GM23248 (cell line): ENCODE measurements at regions not wholly inside any gene's neighbourhood (a gene's known extent, or its start where the extent isn't known, plus 50 kb on each side); places are given as distances from the start of the nearest gene placed in this dataset.

Experiments used
- DNase-seq: peaks from one replicate; pipeline ENCODE4 v3.0.0-alpha.2; 2015
- H2AFZ ChIP-seq: fragments of 200-600 bp; sonication (generic); 2 replicates; pipeline ENCODE4 v1.6.1; 2016; ENCODE audit warnings: antibody characterized with exemption
- H3F3A ChIP-seq: fragments of 200-600 bp; sonication (generic); 2 replicates; pipeline ENCODE4 v1.6.1; 2016; ENCODE audit warnings: mild to moderate bottlenecking, antibody characterized with exemption, mixed run types; ENCODE audit not compliant: insufficient read depth
- H3K27ac ChIP-seq: fragments of 200-600 bp; sonication (generic); 2 replicates; pipeline ENCODE4 v1.5.1; 2016; ENCODE audit warnings: mild to moderate bottlenecking
- H3K27me3 ChIP-seq: fragments of 200-600 bp; sonication (generic); replicated peaks from 2 replicates; pipeline ENCODE4 v1.6.1; 2016; ENCODE audit warnings: mild to moderate bottlenecking; ENCODE audit not compliant: insufficient read depth
- H3K36me3 ChIP-seq: fragments of 200-600 bp; sonication (generic); 2 replicates; pipeline ENCODE4 v1.6.1; 2016; ENCODE audit warnings: low read depth, mild to moderate bottlenecking
- H3K4me1 ChIP-seq: fragments of 200-600 bp; sonication (generic); 2 replicates; pipeline ENCODE4 v1.6.1; 2016; ENCODE audit warnings: mild to moderate bottlenecking; ENCODE audit not compliant: insufficient read depth
- H3K4me2 ChIP-seq: fragments of 200-600 bp; sonication (generic); one replicate; pipeline ENCODE4 v1.6.1; 2016; ENCODE audit warnings: mild to moderate bottlenecking; ENCODE audit not compliant: unreplicated experiment
- H3K4me3 ChIP-seq: fragments of 200-600 bp; sonication (generic); 2 replicates; pipeline ENCODE4 v1.5.1; 2016; ENCODE audit warnings: mild to moderate bottlenecking
- H3K79me2 ChIP-seq: fragments of 200-600 bp; sonication (generic); 2 replicates; pipeline ENCODE4 v1.6.1; 2016; ENCODE audit warnings: mild to moderate bottlenecking; ENCODE audit not compliant: insufficient read depth
- H3K9ac ChIP-seq: fragments of 200-600 bp; sonication (generic); 2 replicates; pipeline ENCODE4 v1.6.1; 2016; ENCODE audit warnings: mild to moderate bottlenecking
- H3K9me2 ChIP-seq: fragments of 200-600 bp; sonication (generic); 2 replicates; pipeline ENCODE4 v1.6.1; 2016; ENCODE audit warnings: mixed run types, mild to moderate bottlenecking, moderate library complexity; ENCODE audit not compliant: insufficient read depth
- H3K9me3 ChIP-seq: fragments of 200-600 bp; sonication (generic); one replicate; pipeline ENCODE4 v1.6.1; 2017; ENCODE audit warnings: low read depth
- H4K20me1 ChIP-seq: fragments of 200-600 bp; sonication (generic); 2 replicates; pipeline ENCODE4 v1.6.0; 2016; ENCODE audit not compliant: insufficient read depth
- EZH2 ChIP-seq: fragments of 200-600 bp; sonication (generic); IDR thresholded peaks from 2 replicates; pipeline ENCODE4 v1.6.1; 2018; ENCODE audit warnings: antibody characterized with exemption, mild to moderate bottlenecking; ENCODE audit not compliant: insufficient read depth, poor library complexity, severe bottlenecking
- EZH2phosphoT487 ChIP-seq: fragments of 200-600 bp; sonication (generic); IDR thresholded peaks from 2 replicates; pipeline ENCODE4 v1.6.1; 2018; ENCODE audit warnings: antibody characterized with exemption, moderate library complexity, mild to moderate bottlenecking, low read depth; ENCODE audit not compliant: insufficient read depth
- whole genome bisulfite sequencing, 2 experiments: methylation state at CpG; one replicate each; pipeline ENCODE4 v1.1.6; 2015 to 2017; ENCODE audit warnings: low lambda C conversion rate in 2 of 2, low coverage in 1 of 2; ENCODE audit errors: missing lambda C conversion rate in 2 of 2; 5-methylcytosine and 5-hydroxymethylcytosine counted together
- in situ Hi-C: fragments of 300-500 bp; cut with MboI; formaldehyde crosslinking; loops from 2 replicates; pipeline ENCODE4 v1.15.0; 2020

GRCh38 chr15:62758126-62758951, 284.2 kb upstream of the TPM1 start:
- Histone ChIP-seq H3K9ac (peak overlapping the region; percentile 75), H3K4me2 (peak overlapping the region; percentile 64), H3F3A (peaks cover 30% of the 10 kb centered on the region), H4K20me1 (no peaks in the 10 kb centered on the region), H3K9me2 (no peaks in the 10 kb centered on the region), H3K4me3 (peak overlapping the region; percentile 35), H2AFZ (peak overlapping the region; percentile 15), H3K79me2 (no peaks in the 10 kb centered on the region), H3K27ac (peak overlapping the region; percentile 93), H3K4me1 (peaks cover 23% of the 10 kb centered on the region), H3K9me3 (no peaks in the 10 kb centered on the region), H3K27me3 (no peaks in the 10 kb centered on the region), H3K36me3 (peaks cover 10% of the 10 kb centered on the region; the same call in 1 of the 2 replicates)
- TF ChIP-seq EZH2: no peak
- TF ChIP-seq EZH2phosphoT487: no peak
- WGBS, 2 experiments: 1 to 2% methylated on average over 11 of the region's 11 CpGs
- DNase-seq: peak; percentile 96
- in situ Hi-C loops: no loop called here

GRCh38 chr15:62758952-62759349, 283.6 kb upstream of the TPM1 start:
- peak overlapping the region; percentile 64 for H3K4me2 ChIP-seq
- H3K9ac ChIP-seq: peak overlapping the region; percentile 75
- H3K9me3 ChIP-seq: no peaks in the 10 kb centered on the region
- H3K36me3 ChIP-seq: peaks cover 10% of the 10 kb centered on the region; the same call in 1 of the 2 replicates
- H4K20me1 ChIP-seq: no peaks in the 10 kb centered on the region
- no peaks in the 10 kb centered on the region for H3K79me2 ChIP-seq
- in situ Hi-C loops: no loop called here
- no peaks in the 10 kb centered on the region for H3K27me3 ChIP-seq
- no peaks in the 10 kb centered on the region for H3K9me2 ChIP-seq
- H3K4me3 ChIP-seq: peak overlapping the region; percentile 35
- WGBS, 2 experiments: 49 to 52% methylated on average over 4 of the region's 4 CpGs
- H3K27ac ChIP-seq: peak overlapping the region; percentile 93
- peaks cover 30% of the 10 kb centered on the region for H3F3A ChIP-seq
- no peak overlapping the region; the same call in 1 of the 2 replicates for H2AFZ ChIP-seq
- TF ChIP-seq EZH2: no peak
- peaks cover 21% of the 10 kb centered on the region for H3K4me1 ChIP-seq
- peak; percentile 44 for DNase-seq

- Histone ChIP-seq H3K4me2 (no peak overlapping the region), H3K79me2 (no peaks in the 10 kb centered on the region), H3K4me1 (peaks cover 21% of the 10 kb centered on the region), H3K9ac (no peak overlapping the region), H3K4me3 (no peak overlapping the region), H3K27me3 (no peaks in the 10 kb centered on the region), H3F3A (peaks cover 30% of the 10 kb centered on the region), H3K27ac (no peak overlapping the region), H3K36me3 (peaks cover 10% of the 10 kb centered on the region; the same call in 1 of the 2 replicates), H3K9me2 (no peaks in the 10 kb centered on the region), H4K20me1 (no peaks in the 10 kb centered on the region), H3K9me3 (no peaks in the 10 kb centered on the region), H2AFZ (no peak overlapping the region)
- DNase-seq: no peak
- in situ Hi-C loops: no loop called here
- TF ChIP-seq EZH2phosphoT487: no peak
- TF ChIP-seq EZH2: no peak
- WGBS, 2 experiments: 95 to 98% methylated on average over 3 of the region's 3 CpGs
These were observed 282.0 kb upstream of the TPM1 start for GRCh38 chr15:62760538-62760937.

- no peaks in the 10 kb centered on the region for H3K9me2 ChIP-seq
- no peaks in the 10 kb centered on the region for H3K27me3 ChIP-seq
- 94 to 96% methylated on average over 4 of the region's 4 CpGs for WGBS, 2 experiments
- DNase-seq: no peak
- H3K79me2 ChIP-seq: no peaks in the 10 kb centered on the region
- peaks cover 16% of the 10 kb centered on the region for H3F3A ChIP-seq
- H3K27ac ChIP-seq: no peak overlapping the region
- no peak overlapping the region for H3K4me3 ChIP-seq
- no peak overlapping the region for H3K9ac ChIP-seq
- no peak overlapping the region for H3K4me2 ChIP-seq
- peaks cover 14% of the 10 kb centered on the region for H3K36me3 ChIP-seq
- in situ Hi-C loops: no loop called here
- H3K4me1 ChIP-seq: peaks cover 21% of the 10 kb centered on the region
- H4K20me1 ChIP-seq: no peaks in the 10 kb centered on the region
- no peak for TF ChIP-seq EZH2phosphoT487
- no peak overlapping the region for H2AFZ ChIP-seq
- no peaks in the 10 kb centered on the region for H3K9me3 ChIP-seq
These were observed 276.6 kb upstream of the TPM1 start for GRCh38 chr15:62765916-62766315.
